ENCODE measurements at regions not wholly inside any gene's neighbourhood (a gene's known extent, or its start where the extent isn't known, plus 50 kb on each side); places are given as distances from the start of the nearest gene placed in this dataset.

DNA sequence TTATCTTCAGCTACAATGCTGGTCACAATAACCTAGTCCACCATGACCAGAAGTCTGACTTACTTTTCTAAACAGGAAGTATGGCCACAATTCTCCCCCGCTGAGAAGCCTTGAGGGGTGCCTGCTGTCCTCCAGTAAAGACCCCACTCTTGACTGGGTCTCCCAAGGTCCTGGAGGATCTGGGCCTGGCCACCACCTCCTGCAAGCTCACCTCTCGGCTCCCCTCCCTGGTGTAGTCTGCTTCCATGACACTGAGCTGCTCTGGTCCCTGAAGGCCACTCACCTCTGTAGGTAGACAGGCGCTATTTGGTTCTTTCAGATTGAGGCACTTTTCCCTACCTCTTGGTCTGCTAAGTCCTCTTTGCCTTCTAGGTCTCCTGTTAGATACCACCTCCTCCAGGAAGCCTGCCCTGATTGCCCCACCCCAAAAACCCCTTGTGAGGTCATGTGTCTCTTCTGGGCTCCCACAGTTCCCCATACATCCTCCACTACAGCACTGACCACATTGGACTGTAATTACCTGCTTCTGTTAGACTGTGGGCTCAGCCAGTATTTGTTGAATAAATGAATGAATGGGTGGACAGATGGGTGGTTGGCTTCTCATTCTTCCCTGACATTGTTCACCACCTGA is 62.6 kb upstream of the IER5L start:
- Mint-ChIP-seq H3K9me3 (no peaks in the 10 kb centered on the region), H3K27ac (no peak overlapping the region), H3K4me3 (no peak overlapping the region), H3K27me3 (no peaks in the 10 kb centered on the region), H3K36me3 (ENCODE audit: low read depth) (no peaks in the 10 kb centered on the region), H3K4me1 (peaks cover 30% of the 10 kb centered on the region)
- CTCF ChIA-PET, result interaction anchor here (1.0 to 1.4 kb wide), 2 partner anchors 20 to 21 kb away, joined by 3 to 6 read pairs; no protein-coding TSS in a partner anchor
- POLR2A ChIA-PET, result interaction anchor here (1.2 kb wide), 1 partner anchor 63 kb away, joined by 3 read pairs; the partner anchor contains the start of gene IER5L
- no peak for DNase-seq

DNA sequence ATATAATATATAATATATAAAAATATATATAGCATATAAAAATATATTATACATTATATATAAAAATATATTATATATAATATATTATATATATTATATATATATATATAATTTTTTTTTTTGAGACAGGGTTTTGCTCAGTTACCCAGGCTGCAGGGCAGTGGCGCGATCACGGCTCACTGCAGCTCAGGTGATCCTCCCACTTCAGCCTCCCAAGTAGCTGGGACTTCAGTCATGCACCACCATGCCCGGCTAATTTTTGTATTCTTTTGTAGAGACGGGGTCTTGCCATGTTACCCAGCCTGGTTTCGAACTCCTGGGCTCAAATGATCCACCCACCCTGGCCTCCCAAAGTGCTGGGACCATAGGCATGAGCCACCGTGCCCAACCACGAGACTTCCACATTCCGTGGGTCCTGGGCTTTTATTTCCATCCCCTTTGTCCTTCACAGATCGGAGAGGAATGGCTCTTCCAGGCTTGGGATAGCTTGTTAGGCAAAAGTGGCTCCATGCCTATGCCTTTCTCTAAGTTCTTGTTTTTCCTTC is 62.0 kb upstream of the IER5L start:
- POLR2A ChIA-PET, result interaction anchor here (0.6 kb wide), 1 partner anchor 250 kb away, joined by 3 read pairs; no protein-coding TSS in a partner anchor
- Mint-ChIP-seq H3K9me3 (no peaks in the 10 kb centered on the region), H3K4me1 (peaks cover 37% of the 10 kb centered on the region), H3K4me3 (no peak overlapping the region), H3K36me3 (ENCODE audit: low read depth) (no peaks in the 10 kb centered on the region), H3K27me3 (no peaks in the 10 kb centered on the region), H3K27ac (no peak overlapping the region)
- CTCF ChIA-PET, result interaction anchor here (1.0 to 1.4 kb wide), 2 partner anchors 19 to 21 kb away, joined by 3 to 6 read pairs; no protein-coding TSS in a partner anchor
- no peak for DNase-seq

- H3K9me3 Mint-ChIP-seq, result peaks cover 10% of the 10 kb centered on the region
- no peak overlapping the region for H3K27ac Mint-ChIP-seq
- peaks cover 2% of the 10 kb centered on the region for H3K36me3 Mint-ChIP-seq (ENCODE audit: low read depth)
- ChIA-PET POLR2A (interaction anchor here (0.7 to 2.2 kb wide), 7 partner anchors 8 to 120 kb away, joined by 3 to 7 read pairs (median 4); partner anchors contain the start of gene IER5L), CTCF (interaction anchor here (1.1 to 2.5 kb wide), 4 partner anchors 11 to 98 kb away, joined by 3 to 12 read pairs (median 5); no protein-coding TSS in a partner anchor)
- H3K4me1 Mint-ChIP-seq, result peaks cover 51% of the 10 kb centered on the region
- H3K4me3 Mint-ChIP-seq, result peak overlapping the region; percentile 60
- no peaks in the 10 kb centered on the region for H3K27me3 Mint-ChIP-seq
- DNase-seq, result no peak
Observed at GRCh38 chr9:129237803-129238202, 59.7 kb upstream of the IER5L start.

- peaks cover 51% of the 10 kb centered on the region for H3K4me1 Mint-ChIP-seq
- peak overlapping the region; percentile 60 for H3K4me3 Mint-ChIP-seq
- no peaks in the 10 kb centered on the region for H3K27me3 Mint-ChIP-seq
- H3K9me3 Mint-ChIP-seq, result peaks cover 10% of the 10 kb centered on the region
- H3K27ac Mint-ChIP-seq, result peak overlapping the region; percentile 70
- ChIA-PET CTCF (interaction anchor here (1.1 to 2.5 kb wide), 5 partner anchors 12 to 98 kb away, joined by 3 to 12 read pairs (median 6); partner anchors contain the start of gene IER5L), POLR2A (interaction anchor here (1.2 to 2.2 kb wide), 5 partner anchors 9 to 21 kb away, joined by 3 to 7 read pairs (median 5); no protein-coding TSS in a partner anchor)
- DNase-seq, result peak; percentile 43
- peaks cover 2% of the 10 kb centered on the region for H3K36me3 Mint-ChIP-seq (ENCODE audit: low read depth)
Observed at GRCh38 chr9:129237164-129237611, 59.1 kb upstream of the IER5L start.

DNA sequence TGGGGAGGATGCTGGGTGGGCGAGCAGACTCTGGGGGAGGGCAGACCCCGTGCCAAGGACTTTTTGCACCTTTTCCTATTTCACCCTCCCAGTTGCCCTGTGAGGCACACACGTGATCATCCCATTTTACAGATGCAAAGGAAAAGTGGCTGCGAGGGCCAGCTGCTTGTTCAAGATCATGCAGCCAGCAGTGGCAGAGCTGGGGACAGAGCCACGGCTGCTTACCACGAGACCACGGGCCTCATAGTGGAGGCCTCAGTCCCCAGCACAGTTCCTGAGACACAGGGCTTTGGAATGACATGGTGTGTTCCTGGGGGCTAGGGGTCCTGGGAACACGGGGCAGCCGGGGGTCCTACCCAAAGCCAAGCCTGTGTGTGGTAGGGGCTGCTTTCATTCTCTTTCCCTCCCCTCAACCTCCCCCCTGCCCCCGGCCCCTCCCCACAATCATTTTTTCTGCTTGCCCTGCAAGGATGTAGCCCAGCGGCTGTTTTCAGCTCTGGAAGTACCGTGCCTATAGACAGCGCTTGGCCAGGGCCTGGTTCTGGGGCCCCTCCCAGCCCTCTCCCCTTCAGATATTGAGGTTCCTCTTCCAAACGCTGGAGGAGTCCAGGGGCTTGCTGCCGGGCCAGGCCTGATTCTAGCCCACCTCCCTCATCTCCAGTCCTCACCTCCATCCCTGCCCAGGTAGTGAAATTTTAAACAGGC is 58.5 kb upstream of the IER5L start:
- POLR2A ChIA-PET, result interaction anchor here (0.6 to 1.5 kb wide), 9 partner anchors 9 to 62 kb away, joined by 3 to 6 read pairs (median 4); partner anchors contain the start of gene IER5L
- CTCF ChIA-PET, result interaction anchor here (1.1 to 2.5 kb wide), 9 partner anchors 13 to 105 kb away, joined by 3 to 12 read pairs (median 5); partner anchors contain the start of gene IER5L

GRCh38 chr9:129235931-129236331 is 57.9 kb upstream of the IER5L start:
- ChIA-PET POLR2A (interaction anchor here (0.6 to 1.5 kb wide), 8 partner anchors 8 to 61 kb away, joined by 3 to 6 read pairs (median 4); partner anchors contain the start of gene IER5L), CTCF (interaction anchor here (1.2 to 2.3 kb wide), 5 partner anchors 14 to 104 kb away, joined by 3 to 7 read pairs (median 5); partner anchors contain the start of gene IER5L)
- Mint-ChIP-seq H3K4me1 (peaks cover 51% of the 10 kb centered on the region), H3K4me3 (peak overlapping the region; percentile 66), H3K27ac (peak overlapping the region; percentile 78), H3K27me3 (no peaks in the 10 kb centered on the region), H3K9me3 (peaks cover 10% of the 10 kb centered on the region), H3K36me3 (ENCODE audit: low read depth) (peaks cover 2% of the 10 kb centered on the region)
- DNase-seq, result peak; percentile 81

More for the DNA sequence above, 58.5 kb upstream of the IER5L start:
- H3K4me3 Mint-ChIP-seq, result peak overlapping the region; percentile 66
- H3K36me3 Mint-ChIP-seq (ENCODE audit: low read depth), result peaks cover 2% of the 10 kb centered on the region
- peaks cover 10% of the 10 kb centered on the region for H3K9me3 Mint-ChIP-seq
- H3K4me1 Mint-ChIP-seq, result peaks cover 51% of the 10 kb centered on the region
- DNase-seq, result no peak
- peak overlapping the region; percentile 70 for H3K27ac Mint-ChIP-seq
- H3K27me3 Mint-ChIP-seq, result no peaks in the 10 kb centered on the region

DNA sequence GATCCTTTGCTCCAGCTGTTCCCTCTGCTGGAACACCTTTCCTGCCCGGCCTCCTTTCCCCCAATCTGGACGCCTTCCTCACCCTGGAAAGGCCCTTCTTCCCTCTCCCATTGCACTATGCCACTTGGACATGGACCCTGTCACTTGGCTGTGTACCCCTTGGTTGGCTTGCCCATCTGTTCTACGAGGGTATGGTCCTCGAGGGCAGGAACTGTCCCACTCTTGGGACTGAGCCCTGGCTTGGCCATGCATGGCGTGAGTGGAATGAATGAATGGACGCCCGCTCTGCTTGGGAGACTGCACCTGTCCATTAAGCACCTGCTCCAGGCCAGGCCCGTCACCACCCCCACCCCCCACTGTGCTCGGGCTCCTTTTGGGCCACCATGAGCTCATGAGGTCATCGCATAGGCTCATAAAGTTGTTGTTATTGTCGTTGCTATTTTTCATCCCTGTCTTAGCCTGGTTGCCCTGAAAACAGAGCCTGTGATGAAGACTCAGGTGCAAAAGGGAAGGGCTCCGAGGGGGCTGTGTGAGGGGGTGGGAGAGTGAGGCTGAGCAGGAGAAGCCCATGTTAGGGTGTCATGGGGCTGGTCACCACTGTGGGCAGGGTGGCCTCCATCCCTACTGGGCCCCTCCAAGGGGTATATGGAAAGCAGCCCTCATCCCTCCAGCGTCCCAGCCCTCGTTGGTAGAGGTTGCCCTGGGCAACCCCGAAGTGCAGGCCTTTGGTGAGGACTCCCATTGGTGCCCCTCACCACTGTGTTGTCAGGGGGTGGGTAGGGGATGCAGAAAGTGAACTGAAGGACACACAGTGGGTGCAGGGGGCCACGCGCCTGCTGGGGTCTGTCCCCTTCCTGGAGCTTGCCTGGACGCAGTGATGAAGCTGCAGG is 57.2 kb upstream of the IER5L start:
- Mint-ChIP-seq H3K9me3 (peaks cover 10% of the 10 kb centered on the region), H3K36me3 (ENCODE audit: low read depth) (peaks cover 2% of the 10 kb centered on the region), H3K27ac (peak overlapping the region; percentile 78), H3K27me3 (no peaks in the 10 kb centered on the region), H3K4me3 (no peak overlapping the region), H3K4me1 (peaks cover 51% of the 10 kb centered on the region)
- CTCF ChIA-PET, result interaction anchor here (1.2 to 2.3 kb wide), 5 partner anchors 14 to 104 kb away, joined by 3 to 7 read pairs (median 5); partner anchors contain the start of gene IER5L
- POLR2A ChIA-PET, result interaction anchor here (0.8 to 1.5 kb wide), 7 partner anchors 7 to 60 kb away, joined by 3 to 6 read pairs (median 4); partner anchors contain the start of gene IER5L
- DNase-seq, result no peak

- no peak overlapping the region for H3K27ac Mint-ChIP-seq
- peaks cover 2% of the 10 kb centered on the region for H3K36me3 Mint-ChIP-seq (ENCODE audit: low read depth)
Observed at GRCh38 chr9:129234491-129234890, 56.4 kb upstream of the IER5L start.

GRCh38 chr9:129232839-129233591 is 55.0 kb upstream of the IER5L start:
- peaks cover 44% of the 10 kb centered on the region for H3K4me1 Mint-ChIP-seq

More at GRCh38 chr9:129234491-129234890, 56.4 kb upstream of the IER5L start:
- Mint-ChIP-seq H3K9me3 (peaks cover 10% of the 10 kb centered on the region), H3K4me3 (no peak overlapping the region), H3K27me3 (no peaks in the 10 kb centered on the region), H3K4me1 (peaks cover 51% of the 10 kb centered on the region)
- POLR2A ChIA-PET, result interaction anchor here (1.5 kb wide), 1 partner anchor 9 kb away, joined by 4 read pairs; no protein-coding TSS in a partner anchor
- CTCF ChIA-PET, result interaction anchor here (0.6 to 2.3 kb wide), 3 partner anchors 61 to 103 kb away, joined by 3 to 7 read pairs (median 5); no protein-coding TSS in a partner anchor
- no peak for DNase-seq

DNA sequence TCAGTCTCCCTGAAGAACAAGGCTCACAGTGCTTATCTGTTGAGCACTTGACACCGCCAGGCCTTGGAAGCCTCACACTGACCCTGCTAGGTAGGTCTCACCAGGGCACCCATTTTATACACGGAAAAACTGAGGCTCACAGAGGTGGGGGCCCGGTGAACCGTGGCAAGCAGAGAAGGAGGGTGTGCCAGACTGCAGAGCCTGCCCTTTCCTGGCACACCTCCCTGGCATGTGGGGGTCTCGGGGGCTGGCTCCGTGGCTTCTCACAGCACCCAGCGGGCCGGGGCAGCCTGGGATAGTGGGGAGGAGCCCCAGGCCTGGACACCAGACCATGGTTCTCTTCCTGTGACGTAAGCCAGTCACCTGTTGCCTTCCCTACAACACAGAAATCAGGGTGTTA is 53.7 kb upstream of the IER5L start:
- no peak for DNase-seq
- Mint-ChIP-seq H3K4me3 (no peak overlapping the region), H3K27me3 (no peaks in the 10 kb centered on the region), H3K4me1 (peaks cover 34% of the 10 kb centered on the region), H3K9me3 (peaks cover 10% of the 10 kb centered on the region), H3K27ac (no peak overlapping the region), H3K36me3 (ENCODE audit: low read depth) (peaks cover 2% of the 10 kb centered on the region)
- POLR2A ChIA-PET, result no interaction called here
- CTCF ChIA-PET, result no interaction called here

More at GRCh38 chr9:129232839-129233591, 55.0 kb upstream of the IER5L start:
- ChIA-PET POLR2A (interaction anchor here (1.1 kb wide), 1 partner anchor 55 kb away, joined by 3 read pairs; the partner anchor contains the start of gene IER5L), CTCF (no interaction called here)
- Mint-ChIP-seq H3K4me3 (no peak overlapping the region), H3K36me3 (ENCODE audit: low read depth) (peaks cover 2% of the 10 kb centered on the region), H3K9me3 (peaks cover 10% of the 10 kb centered on the region), H3K27ac (no peak overlapping the region), H3K27me3 (no peaks in the 10 kb centered on the region)
- no peak for DNase-seq

DNA sequence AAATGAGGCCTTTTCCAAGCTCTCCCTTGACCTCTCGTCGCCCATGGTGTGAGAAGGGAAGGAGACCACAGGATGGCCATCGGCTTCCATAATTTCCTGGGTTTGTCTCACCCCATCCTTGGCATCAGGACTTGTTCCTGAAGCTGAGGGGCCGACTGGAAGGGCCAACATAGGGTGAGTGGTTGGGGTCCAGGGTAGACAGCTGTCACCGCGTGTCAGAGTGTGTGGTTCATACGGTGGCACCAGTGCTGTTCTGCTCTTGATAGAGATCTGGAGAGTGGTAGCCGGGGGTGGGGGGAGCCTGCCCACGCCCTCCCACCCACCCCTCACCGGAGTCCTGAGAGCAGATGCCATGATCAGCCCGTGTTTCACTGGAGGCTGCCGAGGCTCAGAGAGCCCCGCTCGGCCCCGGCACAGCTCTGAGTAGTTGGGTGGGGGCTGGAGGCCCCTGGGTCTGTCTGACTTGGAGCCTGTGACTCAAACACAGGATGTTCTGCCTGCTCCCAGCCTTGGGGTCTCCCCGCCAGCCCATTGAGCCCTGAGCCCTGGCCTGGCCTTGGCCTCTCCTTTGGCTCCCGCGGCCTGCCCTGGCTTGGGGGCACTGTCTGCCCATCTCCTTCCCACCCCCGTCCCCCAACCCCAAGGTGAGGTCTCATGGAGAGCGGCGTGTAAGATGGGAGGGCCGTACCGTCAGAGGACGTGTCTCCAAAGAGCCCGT is 53.1 kb upstream of the IER5L start:
- Mint-ChIP-seq H3K4me1 (peaks cover 32% of the 10 kb centered on the region), H3K27me3 (no peaks in the 10 kb centered on the region), H3K27ac (no peak overlapping the region), H3K9me3 (peaks cover 10% of the 10 kb centered on the region), H3K4me3 (no peak overlapping the region), H3K36me3 (ENCODE audit: low read depth) (peaks cover 2% of the 10 kb centered on the region)
- DNase-seq, result no peak
- ChIA-PET POLR2A (no interaction called here), CTCF (no interaction called here)

Measured in activated CD4-positive, alpha-beta memory T cell treated with anti-CD3 and anti-CD28 coated beads, Interleukin-2, amount 10 ng/mL, durations not matched to agents 7 days and 5 days (primary cell).